Adipose tissue (tissue), 3 donors: ENCODE measurements at regions not wholly inside any gene's neighbourhood (a gene's known extent, or its start where the extent isn't known, plus 50 kb on each side); places are given as distances from the start of the nearest gene placed in this dataset.

Experiments used
- H3K27ac ChIP-seq: one replicate; pipeline ENCODE4 v1.5.1; 2013; ENCODE audit warnings: low read depth, low read length
- WGBS, 3 donors: extraction: QIAGEN DNeasy Blood & Tissue Kit; methylation state at CpG; one replicate each; pipeline ENCODE4 v1.1.7; 2013; 5-methylcytosine and 5-hydroxymethylcytosine counted together
- donor health status: healthy with polysubstance abuse.
- donor health status: Bipolar disorder and iron deficiency.
- donor health status: healthy.

DNA sequence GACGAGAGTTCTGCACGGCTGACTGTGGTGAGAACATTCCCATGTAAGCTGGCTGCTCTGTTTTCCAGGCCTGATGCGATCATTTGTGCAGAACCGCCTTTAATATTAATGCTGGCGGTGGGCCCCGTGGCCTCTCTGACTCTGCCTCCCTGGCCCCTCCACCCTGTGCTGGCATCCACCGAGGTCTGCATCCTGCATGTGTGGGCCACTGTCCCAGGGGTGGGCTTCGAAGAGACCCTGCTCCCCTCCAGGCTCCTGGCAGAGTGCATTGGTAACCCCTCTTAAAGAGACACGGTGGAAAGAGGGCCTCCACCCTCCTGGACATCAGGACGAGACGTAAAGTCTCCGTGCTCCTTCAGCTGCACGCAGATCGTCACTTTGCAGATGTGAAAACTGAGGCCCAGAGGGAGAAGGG, 67.3 kb upstream of the FAM20C start:
- H3K27ac ChIP-seq = no peak overlapping the region
- WGBS, 3 donors = 70 to 80% (median 76%) methylated on average over 14 of the region's 14 CpGs

DNA sequence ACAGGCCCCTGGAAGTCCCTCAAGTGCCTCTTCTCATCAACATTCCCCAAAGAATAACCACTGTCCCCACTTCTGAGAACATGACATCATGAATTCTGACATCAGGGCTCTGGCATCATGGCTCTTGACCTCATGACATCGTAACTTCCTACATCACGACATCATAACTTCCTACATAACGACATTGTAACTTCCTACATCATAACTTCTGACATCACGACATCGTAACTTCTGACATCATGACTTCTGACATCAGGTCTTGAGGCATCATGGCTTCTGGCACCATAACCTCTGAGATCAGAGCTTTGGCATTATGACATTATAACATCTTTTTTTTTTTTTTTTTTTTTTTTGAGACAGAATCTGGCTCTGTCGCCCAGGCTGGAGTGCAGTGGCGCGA, 66.7 kb upstream of the FAM20C start:
- H3K27ac ChIP-seq = no peak overlapping the region
- whole genome bisulfite sequencing, 3 donors = 85 to 92% (median 91%) methylated on average over 5 to 8 of the region's 8 CpGs

DNA sequence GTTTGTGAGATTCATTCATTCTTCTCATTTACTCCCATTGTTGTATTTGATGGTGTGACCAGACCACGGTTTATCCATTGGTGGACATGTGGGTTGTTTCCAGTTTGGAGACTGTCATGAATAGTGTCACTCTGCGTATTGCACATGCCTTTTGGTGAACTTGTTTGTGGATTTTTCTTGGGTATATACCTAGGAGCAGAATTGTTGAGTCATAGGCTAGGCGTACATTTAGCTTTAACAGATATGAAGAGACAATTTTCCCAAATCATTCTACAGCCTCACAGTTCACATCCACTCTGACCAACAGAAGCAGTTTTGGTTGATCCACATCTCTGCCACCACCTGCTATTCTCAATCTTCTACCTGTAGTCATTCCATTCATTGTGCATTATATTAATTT, 66.0 kb upstream of the FAM20C start:
- WGBS, 3 donors = 92 to 95% (median 95%) methylated on average over 3 of the region's 3 CpGs
- H3K27ac ChIP-seq = no peak overlapping the region

DNA sequence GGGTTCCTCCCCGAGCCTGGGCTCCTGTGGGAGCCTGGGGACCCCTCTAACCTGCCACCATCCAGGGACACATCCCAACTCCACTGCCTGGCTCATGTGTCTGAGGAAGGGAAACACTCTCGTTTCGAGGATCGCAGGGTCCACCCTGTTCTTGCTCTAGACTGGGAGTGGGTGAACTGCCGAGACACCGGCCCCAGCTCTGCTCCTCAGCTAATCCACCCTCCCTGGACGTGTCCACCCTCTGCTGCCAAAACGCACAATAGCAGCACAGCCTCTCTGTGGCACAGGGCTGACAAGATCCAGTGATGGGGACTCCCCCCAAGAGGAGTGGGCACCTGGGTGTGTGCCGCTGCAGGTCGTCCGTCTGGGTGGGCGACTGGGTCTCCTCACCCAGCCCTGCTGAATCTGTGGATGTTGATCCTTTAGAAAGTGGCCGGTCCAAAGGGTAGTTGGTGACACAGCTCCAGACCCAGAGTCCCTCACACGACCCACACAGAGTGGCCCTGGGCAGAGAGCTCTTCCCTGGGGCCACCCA, 65.2 kb upstream of the FAM20C start:
- 87 to 91% (median 88%) methylated on average over 14 of the region's 14 CpGs for WGBS, 3 donors
- H3K27ac ChIP-seq = no peak overlapping the region

DNA sequence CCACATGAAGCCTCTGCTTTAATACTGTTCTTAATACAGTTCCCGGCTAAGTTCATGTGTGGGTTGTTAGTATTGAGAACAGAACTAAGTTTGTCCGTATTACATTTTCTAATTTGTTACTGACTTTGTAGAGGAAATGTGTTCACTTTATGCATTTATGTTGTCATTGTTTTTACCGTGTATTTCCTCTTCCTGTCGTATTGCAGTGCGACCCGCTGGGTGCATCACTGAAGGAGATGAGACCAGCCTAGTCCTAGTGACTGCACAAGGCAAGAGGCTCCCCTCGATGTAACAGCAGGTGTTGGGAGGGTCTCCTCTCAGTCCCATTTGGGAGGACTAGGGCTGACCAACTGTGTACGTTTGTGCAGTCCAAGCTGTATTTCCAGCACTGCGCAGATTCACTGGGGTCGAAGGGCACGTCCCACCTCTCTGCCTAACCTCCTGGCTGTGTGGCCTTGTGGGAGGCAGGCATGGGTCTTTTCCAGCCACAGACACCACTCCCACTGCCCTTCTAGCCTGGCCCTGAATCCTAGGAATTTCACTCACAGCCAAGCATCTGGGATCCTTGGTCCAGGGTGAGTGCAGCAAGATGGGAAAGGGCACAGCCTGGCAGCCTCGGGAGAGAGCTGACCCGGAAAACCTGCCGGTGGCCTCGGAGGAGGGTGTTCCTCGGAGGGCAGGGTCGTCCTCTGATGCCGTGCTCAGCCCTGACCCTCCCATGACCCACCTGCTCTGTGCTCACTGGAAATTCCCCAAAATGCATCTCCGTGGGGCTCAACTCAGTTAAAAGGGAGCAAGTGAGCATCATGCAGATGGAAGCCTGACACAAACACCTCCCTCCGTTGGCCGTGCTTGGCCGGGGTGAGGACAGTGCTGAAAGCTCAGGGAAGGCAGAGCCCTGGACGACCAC, 63.9 kb upstream of the FAM20C start:
- 71 to 76% (median 76%) methylated on average over 23 of the region's 23 CpGs for WGBS, 3 donors
- no peak overlapping the region for H3K27ac ChIP-seq

DNA sequence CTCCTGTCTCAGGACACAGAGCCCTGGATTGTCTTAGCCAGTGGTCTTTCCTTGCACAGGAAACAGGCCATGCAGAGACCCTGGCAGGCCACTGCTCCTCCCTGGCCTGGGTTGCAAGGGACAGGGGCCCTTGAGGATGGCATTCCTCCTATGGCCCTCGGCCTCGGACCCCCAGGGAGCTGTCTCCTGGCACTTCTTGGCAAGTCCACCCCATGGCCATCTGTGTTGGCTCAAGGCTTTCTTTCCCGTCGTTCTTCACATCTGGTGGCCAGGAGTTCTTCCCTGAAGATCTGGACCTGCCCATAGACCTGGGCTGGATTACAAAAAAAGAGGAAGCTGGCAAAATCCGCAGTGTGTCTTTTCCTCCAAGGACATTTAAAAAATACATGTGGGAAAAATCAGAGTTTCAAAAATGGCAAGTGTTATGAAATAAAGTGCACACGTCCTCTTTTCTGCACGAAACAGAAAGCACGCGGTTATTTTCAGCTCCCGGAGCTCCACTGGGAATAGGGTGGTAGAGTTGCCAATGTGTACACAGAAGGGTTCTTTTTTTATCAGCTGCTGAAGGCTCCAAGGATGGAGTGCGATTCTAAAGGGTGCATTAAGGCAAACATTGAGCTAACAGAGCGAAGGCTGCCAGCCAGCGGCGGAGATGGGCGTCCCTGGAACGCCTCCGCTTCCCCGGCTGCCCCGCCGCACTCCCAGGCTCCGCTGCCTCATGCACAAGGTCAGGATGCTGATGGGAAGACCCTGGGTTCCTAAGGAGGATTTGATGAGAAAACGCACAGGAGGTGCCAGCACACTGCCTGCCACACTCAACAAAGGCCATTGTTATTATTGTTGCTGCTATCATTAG, 62.8 kb upstream of the FAM20C start:
- H3K27ac ChIP-seq = no peak overlapping the region
- WGBS, 3 donors = 47 to 60% (median 52%) methylated on average over 22 of the region's 22 CpGs

DNA sequence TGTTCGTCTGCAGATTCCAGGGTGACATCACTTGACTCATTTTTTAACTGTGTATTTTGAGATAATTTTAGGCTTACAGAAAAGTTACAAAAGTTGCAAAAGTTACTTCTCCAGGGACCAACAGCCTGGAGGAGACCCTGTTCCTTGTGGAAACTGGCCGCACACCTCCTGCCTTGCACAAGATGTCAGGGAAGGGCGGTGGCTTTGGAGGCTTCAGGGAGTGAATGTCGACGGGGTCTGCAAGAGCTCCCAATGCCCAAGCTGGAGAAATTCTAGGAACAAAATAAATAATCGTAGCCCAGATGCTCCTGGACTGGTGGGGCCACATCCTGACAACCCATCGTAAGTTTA, 62.2 kb upstream of the FAM20C start:
- 57 to 66% (median 65%) methylated on average over 7 of the region's 7 CpGs for WGBS, 3 donors
- H3K27ac ChIP-seq = no peak overlapping the region

DNA sequence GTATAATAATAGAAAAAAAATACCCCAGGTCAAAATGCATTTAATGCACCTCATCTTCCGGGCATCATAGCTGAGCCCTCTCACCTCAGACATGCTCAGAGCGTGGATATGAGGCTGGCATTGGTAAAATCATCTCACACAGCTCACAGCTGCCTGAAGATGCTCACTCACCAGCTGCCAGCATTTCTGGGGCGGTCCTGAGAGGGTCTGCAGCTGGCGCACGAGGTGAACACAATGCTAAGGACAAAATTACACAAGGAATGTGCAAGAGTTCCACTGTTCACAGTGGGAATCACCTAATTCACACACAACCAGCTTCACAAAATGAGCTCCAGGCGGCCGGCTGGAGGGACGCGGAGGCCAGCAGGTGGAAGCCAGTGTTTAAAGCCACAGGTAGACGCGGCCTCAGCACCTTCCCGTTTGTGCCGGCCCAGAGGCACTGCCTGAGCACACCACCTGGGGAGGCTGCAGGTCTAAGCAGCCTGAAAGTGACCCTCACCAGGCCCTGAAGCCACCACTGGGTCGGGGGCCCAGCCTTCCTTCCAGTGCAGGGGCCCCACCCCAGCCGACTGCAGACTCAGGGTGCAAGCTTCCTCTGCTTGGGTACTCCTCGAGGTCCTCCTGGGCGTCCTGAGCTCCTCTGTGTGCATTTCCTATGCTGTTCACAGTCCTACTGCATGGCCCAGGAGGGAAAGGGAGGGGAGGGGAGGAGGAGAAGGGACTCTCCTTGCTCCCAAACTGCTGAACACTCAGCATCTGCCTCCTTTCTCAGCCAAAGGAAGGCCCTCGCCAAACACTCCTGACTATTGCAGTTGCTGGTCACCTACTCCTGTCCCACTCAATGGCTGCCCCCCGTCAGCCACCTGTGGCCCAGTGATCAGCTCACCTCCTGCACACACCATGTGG, 61.2 kb upstream of the FAM20C start:
- WGBS, 3 donors = 78 to 85% (median 84%) methylated on average over 19 of the region's 19 CpGs
- no peak overlapping the region for H3K27ac ChIP-seq

DNA sequence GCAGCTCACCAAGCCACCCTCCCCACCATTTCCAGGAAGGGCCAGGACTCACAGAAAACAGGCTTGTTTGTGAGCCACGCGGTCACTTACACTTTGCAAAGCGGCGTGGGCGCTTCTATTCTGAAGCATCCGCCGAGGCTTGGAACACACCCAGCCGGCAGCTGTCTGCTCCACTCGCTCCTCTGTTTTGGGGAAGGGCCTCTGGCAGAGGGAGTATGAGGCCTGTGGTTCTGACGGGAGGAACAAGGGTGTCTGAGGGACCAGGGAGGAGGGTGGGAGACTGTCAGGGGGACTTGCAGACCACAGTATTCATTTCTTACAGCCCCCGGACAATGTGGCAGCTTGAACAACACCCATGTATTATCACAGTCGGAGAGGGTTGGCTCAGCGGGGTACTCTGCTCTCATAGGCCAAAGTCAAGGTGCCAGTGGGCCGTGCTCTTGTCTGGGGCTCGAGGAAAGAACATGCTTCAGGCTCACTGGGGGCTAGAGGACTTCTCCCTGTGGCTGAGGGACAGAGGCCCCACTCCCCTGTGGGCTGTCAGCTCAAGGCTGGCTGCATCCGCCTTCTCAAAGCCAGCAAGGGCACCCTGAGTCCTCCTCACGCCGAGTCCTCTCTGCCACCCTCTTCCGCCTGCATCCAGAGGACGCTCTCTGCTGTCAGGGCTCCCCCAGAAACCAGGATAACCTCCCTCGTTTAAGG, 60.4 kb upstream of the FAM20C start:
- WGBS, 3 donors = 66 to 82% (median 71%) methylated on average over 21 of the region's 21 CpGs
- H3K27ac ChIP-seq = no peak overlapping the region

DNA sequence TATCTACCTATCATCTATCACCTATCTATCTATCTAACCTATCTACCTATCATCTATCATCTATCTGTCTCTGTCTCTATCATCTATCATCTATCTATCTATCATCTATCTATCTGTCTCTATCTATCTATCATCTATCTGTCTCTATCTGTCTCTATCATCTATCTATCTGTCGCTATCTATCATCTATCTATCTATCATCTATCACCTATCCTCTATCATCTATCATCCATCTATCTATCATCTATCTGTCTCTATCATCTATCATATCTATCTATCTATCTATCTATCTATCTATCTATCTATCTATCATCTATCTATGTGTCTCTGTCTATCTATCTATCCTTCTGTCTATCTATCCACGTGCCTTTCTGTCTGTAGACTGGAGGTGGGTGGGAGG, 59.5 kb upstream of the FAM20C start:
- H3K27ac ChIP-seq = no peak overlapping the region
- 53 to 88% (median 84%) methylated on average over 2 of the region's 2 CpGs for WGBS, 3 donors

DNA sequence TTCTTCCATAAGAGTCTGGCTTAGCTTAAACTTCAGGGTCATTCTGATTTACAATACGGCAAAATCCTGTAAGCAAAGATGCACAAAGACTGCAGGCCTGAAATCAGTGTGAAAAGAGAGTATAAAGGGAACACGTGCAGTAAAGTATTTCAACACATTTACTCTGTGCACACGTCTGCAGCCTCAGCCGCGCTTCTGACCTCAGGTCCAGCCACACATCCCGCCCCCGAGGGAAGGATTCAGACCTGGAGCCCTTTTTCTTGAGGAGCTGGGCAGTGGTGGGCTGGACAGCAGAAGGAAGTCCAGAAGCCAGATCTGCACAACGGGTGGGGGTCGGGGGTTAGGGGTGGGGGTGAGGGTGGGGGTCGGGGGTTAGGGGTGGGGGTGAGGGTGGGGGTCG, 58.9 kb upstream of the FAM20C start:
- no peak overlapping the region for H3K27ac ChIP-seq
- 51 to 61% (median 59%) methylated on average over 9 to 11 of the region's 11 CpGs for WGBS, 3 donors

DNA sequence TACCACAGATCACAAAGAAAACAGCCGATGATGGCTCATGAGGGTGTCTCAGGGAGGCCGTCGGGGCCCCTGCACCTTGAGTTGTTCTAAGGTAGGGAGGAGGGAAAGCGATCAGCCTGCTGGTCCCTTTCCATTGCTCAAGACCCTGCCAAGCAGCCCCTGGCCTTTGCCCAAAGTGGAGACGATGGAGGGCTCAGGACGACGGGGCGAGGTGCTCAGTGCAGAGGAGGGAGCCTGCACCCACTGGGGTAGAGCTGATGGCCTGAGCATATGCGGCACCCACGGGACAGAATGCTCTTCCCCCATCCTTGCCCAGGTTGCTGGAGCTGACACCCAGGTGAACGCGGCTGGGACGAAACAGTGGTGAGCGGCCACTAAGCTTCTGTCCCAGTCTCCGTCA, 58.3 kb upstream of the FAM20C start:
- no peak overlapping the region for H3K27ac ChIP-seq
- 87 to 89% (median 88%) methylated on average over 15 of the region's 15 CpGs for WGBS, 3 donors

DNA sequence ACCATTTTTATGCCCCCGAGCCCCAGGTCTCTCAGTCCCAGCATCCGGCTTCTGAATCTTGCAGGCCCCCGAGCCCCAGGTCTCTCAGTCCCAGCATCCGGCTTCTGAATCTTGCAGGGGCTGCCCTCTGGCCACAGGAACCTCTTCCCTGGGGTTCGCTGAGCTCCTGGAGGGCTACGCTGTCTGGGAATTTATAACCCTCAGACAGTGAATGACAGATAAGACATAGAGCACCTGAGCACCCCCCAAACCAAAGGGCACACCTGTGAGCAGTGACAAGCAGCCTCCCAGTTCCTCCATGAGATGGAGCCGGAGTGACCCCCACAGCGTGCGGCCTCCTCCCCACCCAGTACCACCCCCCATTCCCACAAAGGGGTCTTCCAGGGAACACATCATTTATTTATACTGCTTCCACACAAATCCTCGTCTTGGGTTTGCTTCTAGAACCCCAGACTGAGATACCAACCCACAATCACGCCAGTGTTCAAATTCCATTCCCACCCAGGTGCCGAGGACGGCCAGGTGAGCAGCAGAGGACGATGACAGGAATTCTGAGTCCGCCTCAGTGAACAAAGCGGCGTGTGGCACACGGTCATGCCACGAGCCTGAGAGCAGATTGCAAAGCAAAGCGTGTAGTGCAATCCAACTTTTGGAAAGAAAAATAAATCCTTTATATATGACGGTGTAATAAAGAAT, 57.7 kb upstream of the FAM20C start:
- 92% methylated on average over 21 of the region's 21 CpGs for WGBS, 3 donors
- no peak overlapping the region for H3K27ac ChIP-seq

DNA sequence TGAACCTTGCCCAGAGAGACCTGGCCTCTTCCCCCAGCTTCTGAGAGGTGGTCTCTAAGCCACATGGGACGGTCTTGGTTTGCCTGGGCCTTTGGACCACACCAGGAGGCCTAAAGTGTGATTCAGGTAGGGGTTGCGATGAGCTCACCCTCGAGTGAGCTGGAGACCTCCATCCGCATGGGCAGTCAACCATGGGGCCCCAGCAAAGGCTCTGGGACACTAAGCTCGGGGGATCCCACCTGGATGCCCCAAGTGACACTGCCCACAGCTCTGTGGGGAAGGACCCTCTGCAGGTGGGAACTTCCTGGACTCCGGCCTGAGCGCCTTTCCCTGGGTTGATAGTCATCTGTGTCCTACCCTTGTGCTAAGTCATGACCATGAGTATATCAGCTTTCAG, 57.1 kb upstream of the FAM20C start:
- no peak overlapping the region for H3K27ac ChIP-seq
- WGBS, 3 donors = 87 to 95% (median 92%) methylated on average over 7 of the region's 7 CpGs

DNA sequence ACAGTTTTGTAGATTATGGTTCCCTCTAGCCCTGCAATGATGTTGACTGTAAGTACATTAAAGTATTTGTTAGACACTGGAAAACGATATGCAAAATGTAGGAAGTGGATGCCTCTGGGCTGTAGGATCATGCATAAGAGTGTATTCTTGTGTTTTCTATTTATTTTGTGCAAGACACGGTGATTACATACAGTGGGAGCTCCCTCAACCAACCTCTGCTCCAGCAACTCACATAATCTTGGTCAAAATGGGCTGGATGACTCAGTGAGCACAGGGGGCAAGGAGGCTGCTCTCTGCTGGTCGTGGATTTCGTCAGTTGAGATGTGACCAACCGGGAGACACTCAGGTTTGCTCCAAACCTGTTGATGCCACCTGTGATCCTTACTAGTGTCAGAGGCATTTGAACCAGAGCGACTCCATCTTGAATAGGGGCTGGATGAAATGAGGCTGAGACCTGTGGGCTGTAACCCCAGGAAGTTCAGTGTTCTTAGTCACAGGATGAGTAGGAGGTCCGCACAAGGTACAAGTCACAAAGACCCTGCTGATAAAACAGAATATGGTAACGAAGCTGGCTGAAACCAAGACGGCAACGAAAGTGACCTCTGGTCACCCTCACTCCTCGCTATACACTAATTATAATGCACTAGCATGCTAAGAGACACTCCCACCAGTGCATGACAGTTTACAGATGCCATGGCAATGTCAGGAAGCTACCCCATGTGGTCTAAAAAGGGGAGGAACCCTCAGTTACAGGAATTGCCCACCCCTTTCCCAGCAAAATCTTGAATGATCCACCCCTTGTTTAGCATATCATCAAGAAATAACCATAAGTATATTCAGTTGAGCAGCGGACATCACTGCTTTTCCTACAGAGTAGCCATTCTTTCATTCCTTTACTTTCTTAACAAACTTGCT, 56.4 kb upstream of the FAM20C start:
- WGBS, 3 donors = 86 to 96% (median 89%) methylated on average over 12 of the region's 12 CpGs
- no peak overlapping the region for H3K27ac ChIP-seq

DNA sequence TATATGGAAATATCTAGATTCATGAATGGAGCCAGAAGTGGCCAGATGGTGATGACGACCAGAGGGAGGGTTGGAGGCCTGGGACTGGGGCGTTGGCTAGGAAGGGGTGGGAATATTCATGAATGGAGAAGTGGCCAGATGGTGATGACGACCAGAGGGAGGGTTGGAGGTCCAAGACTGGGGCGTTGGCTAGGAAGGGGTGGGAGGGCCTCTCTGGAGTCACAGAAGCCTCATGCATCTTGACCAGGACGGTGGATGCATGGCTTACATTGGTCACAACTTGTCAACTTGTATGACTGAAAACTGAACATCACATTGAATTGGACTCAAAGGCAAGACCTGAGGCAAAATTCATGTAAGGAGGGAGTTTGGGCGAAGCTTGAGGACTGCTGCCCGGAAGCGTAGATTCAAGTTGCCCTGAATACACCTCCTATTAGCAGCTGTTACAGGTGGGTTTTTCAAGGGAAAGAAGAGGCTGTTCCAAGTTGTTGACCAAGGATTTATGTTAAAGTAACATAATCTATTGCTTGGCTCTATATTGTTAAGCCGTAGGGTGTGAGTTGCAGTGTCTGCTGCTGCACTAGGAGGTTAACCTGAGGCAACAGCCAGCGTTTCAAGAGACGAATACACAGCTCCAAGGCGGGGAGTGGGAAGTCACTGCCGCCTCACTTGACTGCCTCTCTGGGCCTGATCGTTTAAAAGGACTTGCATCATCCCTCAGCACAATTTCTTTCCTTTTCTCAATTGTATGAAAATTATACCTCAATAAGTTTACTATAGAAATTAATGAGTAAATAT, 55.1 kb upstream of the FAM20C start:
- H3K27ac ChIP-seq = no peak overlapping the region
- 70 to 86% (median 71%) methylated on average over 14 of the region's 14 CpGs for WGBS, 3 donors
